ENCODE measurements at regions not wholly inside any gene's neighbourhood (a gene's known extent, or its start where the extent isn't known, plus 50 kb on each side); places are given as distances from the start of the nearest gene placed in this dataset.

GRCh38 chr2:71861186-71862160 lies 286.2 kb downstream of the CYP26B1 start:
- TF ChIP-seq CTCF (IDR thresholded peaks at IDR 0.05) (no peak), POLR2A (IDR thresholded peaks at IDR 0.05) (no peak)
